Stimulated activated naive CD8-positive, alpha-beta T cell treated with anti-CD3 and anti-CD28 coated beads, Interleukin-15, Interleukin-2, amounts not matched to agents 100 ng/mL and 50 ng/mL, for 24 hours (primary cell): ENCODE measurements at regions not wholly inside any gene's neighbourhood (a gene's known extent, or its start where the extent isn't known, plus 50 kb on each side); places are given as distances from the start of the nearest gene placed in this dataset.
"Not testable (repeated sequence)": the region's sequence is repeated elsewhere in the genome, so short reads cannot be mapped to it uniquely, and the experiment has no call there.

Experiments used
- H3K27ac Mint-ChIP-seq: one replicate; pipeline ENCODE4 v1.8.0; 2021; ENCODE audit warnings: mild to moderate bottlenecking, mixed read lengths
- H3K27me3 Mint-ChIP-seq: one replicate; pipeline ENCODE4 v1.8.0; 2021; ENCODE audit warnings: mixed read lengths
- H3K36me3 Mint-ChIP-seq: one replicate; pipeline ENCODE4 v1.8.0; 2021; ENCODE audit warnings: low read depth, mixed read lengths
- H3K4me1 Mint-ChIP-seq: one replicate; pipeline ENCODE4 v1.8.0; 2021; ENCODE audit warnings: low read depth, mixed read lengths
- H3K4me3 Mint-ChIP-seq: one replicate; pipeline ENCODE4 v1.8.0; 2021; ENCODE audit warnings: mild to moderate bottlenecking, mixed read lengths
- H3K9me3 Mint-ChIP-seq: one replicate; pipeline ENCODE4 v1.8.0; 2021; ENCODE audit warnings: mixed read lengths

DNA sequence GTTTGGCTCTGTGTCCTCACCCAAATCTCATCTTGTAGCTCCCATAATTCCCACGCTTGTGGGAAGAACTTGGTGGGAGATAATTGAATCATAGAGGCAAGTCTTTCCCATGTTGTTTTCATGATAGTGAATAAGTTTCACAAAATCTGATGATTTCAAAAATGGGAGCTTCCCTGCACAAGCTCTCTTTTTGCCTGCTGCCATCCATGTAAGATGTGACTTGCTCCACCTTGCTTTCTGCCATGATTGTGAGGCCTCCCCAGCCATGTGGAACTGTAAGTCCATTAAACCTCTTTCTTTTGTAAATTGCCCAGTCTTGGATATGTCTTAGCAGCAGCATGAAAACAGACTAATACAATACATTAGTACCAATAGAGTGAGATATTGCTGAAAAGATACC lies 154.9 kb downstream of the DUSP10 start:
- not testable (repeated sequence) for H3K4me3 Mint-ChIP-seq

DNA sequence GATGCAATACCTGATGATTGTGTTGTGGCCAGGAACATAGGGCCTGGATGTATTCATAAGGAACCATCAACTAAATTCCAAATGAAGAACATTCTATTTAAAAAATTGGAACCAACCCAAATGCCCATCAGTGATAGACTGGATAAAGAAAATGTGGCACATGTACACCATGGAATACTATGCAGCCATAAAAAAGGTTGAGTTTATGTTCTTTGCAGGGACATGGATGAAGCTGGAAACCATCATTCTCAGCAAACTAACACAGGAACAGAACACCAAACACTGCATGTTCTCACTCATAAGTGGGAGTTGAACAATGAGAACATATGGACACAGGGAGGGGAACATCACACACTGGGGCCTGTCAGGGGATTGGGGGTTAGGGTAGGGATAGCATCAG lies 150.6 kb downstream of the DUSP10 start:
- H3K36me3 Mint-ChIP-seq, H3K27ac Mint-ChIP-seq, H3K4me3 Mint-ChIP-seq, H3K4me1 Mint-ChIP-seq, H3K27me3 Mint-ChIP-seq: not testable (repeated sequence)
- H3K9me3 Mint-ChIP-seq, result peaks cover 11% of the 10 kb centered on the region

More for the DNA sequence above, 154.9 kb downstream of the DUSP10 start:
- H3K4me1 Mint-ChIP-seq, H3K27ac Mint-ChIP-seq, H3K36me3 Mint-ChIP-seq, H3K27me3 Mint-ChIP-seq: not testable (repeated sequence)
- peaks cover 11% of the 10 kb centered on the region for H3K9me3 Mint-ChIP-seq

DNA sequence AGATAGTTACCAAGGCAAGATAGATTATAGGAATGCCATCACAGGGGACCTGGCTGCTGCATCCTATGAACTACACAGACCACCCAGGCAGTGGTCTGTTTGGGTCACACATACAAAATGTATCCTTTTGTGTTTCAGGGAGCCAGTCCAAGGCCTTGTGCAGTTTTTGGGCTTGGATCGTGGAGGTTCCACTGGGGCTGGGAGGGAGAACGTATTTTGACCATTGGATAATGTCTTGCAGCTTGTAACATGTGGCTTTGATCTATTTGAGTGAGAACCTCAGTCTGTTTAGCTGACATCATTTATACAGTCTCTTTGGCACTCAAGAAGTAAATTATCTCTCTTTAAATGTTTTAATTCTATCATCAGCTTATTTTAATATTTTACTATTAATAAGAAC lies 147.3 kb downstream of the DUSP10 start:
- Mint-ChIP-seq H3K4me1 (no peaks in the 10 kb centered on the region), H3K27me3 (no peaks in the 10 kb centered on the region), H3K9me3 (no peaks in the 10 kb centered on the region), H3K36me3 (no peaks in the 10 kb centered on the region), H3K27ac (no peak overlapping the region), H3K4me3 (no peak overlapping the region)

DNA sequence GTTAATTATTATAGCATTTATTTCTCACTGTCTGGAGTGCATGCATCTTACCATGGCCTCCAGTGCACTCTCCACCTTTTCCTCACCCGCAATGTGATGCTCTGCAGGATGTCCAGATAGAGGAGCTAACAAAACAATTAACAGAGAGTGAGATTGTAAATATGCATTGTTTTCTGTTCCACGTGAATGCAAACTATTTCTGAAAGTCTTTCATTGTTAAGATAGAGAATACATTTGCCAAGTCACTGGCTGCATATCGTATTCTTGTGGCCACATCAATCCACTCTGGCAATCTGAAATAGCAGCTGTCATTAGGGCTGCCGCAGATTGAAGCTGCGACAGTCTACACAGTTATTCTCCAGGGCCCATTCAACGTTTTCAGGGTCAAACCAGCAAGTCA lies 143.8 kb downstream of the DUSP10 start:
- Mint-ChIP-seq H3K4me1 (no peaks in the 10 kb centered on the region), H3K4me3 (no peak overlapping the region), H3K9me3 (no peaks in the 10 kb centered on the region), H3K36me3 (no peaks in the 10 kb centered on the region), H3K27me3 (peaks cover 4% of the 10 kb centered on the region), H3K27ac (no peak overlapping the region)

DNA sequence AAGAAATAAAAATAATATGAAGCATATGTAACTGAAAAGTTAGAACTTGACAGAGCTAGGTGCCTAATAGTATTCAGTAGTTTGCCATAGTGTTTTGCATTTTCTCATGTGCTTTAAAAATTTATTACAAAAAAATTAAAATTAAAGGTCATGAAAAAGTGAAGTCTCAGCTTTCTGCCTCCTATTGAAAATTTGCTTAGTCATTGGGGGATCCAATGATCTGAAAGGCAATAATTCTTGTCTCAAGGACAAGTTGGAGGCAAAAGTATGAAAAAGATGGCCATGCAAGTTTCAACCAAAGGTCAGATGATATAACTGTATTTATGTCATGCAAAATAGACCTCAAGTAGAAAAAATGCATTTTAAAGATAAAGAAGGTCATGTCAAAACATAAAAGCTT lies 140.7 kb downstream of the DUSP10 start:
- Mint-ChIP-seq H3K36me3 (no peaks in the 10 kb centered on the region), H3K27me3 (peaks cover 4% of the 10 kb centered on the region), H3K4me1 (no peaks in the 10 kb centered on the region), H3K4me3 (no peak overlapping the region), H3K27ac (no peak overlapping the region), H3K9me3 (no peaks in the 10 kb centered on the region)

DNA sequence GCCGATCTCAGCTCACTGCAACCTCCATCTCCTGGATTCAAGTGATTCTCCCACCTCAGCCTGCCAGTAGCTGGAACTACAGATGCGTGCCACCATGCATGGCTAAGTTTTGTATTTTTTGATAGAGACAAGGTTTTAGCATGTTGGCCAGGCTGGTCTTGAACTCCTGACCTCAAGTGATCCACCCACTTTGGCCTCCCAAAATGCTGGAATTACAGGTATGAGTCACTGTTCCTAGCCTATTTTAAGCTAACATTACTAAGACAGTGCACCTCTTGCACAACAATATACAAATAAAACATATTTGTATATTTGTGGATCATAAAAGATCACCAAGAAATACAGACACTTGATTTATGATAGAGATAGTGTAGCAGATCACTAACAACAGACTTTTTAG lies 139.1 kb downstream of the DUSP10 start:
- no peaks in the 10 kb centered on the region for H3K9me3 Mint-ChIP-seq
- peaks cover 4% of the 10 kb centered on the region for H3K27me3 Mint-ChIP-seq
- no peaks in the 10 kb centered on the region for H3K36me3 Mint-ChIP-seq
- no peak overlapping the region for H3K4me3 Mint-ChIP-seq
- H3K27ac Mint-ChIP-seq, result no peak overlapping the region
- H3K4me1 Mint-ChIP-seq, result no peaks in the 10 kb centered on the region

DNA sequence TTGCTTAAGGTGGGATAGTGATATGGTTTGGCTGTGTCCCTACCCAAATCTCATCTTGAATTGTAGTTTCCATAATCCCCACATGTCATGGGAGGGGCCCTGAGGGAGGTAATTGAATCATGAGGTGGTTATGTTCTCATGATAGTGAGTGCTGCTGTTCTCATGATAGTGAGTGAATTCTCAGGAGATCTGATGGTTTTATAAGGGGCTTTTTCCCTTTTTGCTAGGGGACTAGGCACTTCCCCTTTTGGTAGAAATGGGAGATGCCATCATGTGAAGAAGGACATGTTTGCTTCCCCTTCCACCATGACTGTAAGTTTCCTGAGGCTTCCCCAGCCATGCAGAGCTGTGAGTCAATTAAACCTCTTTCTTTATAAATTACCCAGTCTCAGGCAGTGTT lies 137.5 kb downstream of the DUSP10 start:
- H3K36me3 Mint-ChIP-seq, H3K9me3 Mint-ChIP-seq, H3K4me1 Mint-ChIP-seq, H3K4me3 Mint-ChIP-seq, H3K27me3 Mint-ChIP-seq, H3K27ac Mint-ChIP-seq: not testable (repeated sequence)

DNA sequence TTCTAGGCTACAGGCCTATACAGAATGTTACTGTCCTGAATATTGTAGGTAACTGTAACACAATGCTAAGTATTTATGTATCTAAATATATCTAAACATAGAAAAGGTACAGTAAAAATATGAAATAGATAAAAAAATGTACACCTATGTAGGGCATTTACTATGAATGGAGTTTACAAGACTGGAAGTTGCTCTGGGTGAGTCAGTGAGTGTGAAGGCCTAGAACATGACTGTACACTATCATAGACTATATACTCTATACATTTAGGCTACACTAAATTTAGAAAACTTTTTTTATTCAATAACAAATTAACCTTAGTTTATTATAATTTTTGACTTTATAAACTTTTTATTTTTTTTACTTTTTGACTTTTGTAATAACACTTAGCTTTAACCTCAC lies 136.9 kb downstream of the DUSP10 start:
- H3K27me3 Mint-ChIP-seq, result peaks cover 4% of the 10 kb centered on the region
- H3K27ac Mint-ChIP-seq, result no peak overlapping the region
- no peaks in the 10 kb centered on the region for H3K4me1 Mint-ChIP-seq
- H3K36me3 Mint-ChIP-seq, result no peaks in the 10 kb centered on the region
- no peak overlapping the region for H3K4me3 Mint-ChIP-seq
- no peaks in the 10 kb centered on the region for H3K9me3 Mint-ChIP-seq

DNA sequence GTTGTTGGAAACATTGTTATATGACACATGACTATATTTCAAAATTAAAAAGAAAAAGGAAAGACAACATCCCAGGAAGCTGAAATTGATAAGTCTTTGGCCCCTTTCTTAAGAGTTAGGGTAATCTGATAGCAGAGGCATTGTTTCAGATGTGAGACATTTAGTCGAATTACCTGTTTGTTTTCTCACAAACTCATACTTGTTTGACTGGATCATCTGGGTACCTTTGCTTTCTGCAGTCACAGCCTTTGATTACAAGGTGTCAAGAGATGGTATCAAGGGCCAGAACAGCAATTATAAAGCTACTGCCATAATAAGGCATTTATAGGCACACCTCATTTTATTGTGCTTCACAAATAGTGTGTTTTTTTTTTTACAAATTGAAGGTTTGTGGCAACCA lies 136.3 kb downstream of the DUSP10 start:
- no peak overlapping the region for H3K4me3 Mint-ChIP-seq
- no peaks in the 10 kb centered on the region for H3K36me3 Mint-ChIP-seq
- H3K4me1 Mint-ChIP-seq, result no peaks in the 10 kb centered on the region
- no peaks in the 10 kb centered on the region for H3K9me3 Mint-ChIP-seq
- H3K27me3 Mint-ChIP-seq, result peaks cover 1% of the 10 kb centered on the region
- no peak overlapping the region for H3K27ac Mint-ChIP-seq

DNA sequence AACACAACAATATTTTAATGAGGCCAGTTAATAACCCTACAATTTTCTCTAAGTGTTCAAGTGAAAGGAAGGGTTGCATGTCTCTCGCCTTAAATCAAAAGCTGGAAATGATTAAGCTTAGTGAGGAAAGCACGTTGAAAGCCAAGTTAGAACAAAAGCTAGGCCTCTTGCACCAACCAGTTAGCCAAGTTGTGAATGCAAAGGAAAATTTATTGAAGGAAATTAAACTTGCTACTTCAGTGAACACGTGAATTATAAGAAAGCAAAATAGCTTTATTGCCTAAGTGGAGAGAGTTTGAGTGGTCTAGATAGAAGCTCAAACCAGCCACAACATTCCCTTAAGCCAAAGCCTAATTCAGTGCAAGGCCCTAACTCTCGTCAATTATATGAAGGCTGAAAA lies 135.6 kb downstream of the DUSP10 start:
- Mint-ChIP-seq H3K4me3 (no peak overlapping the region), H3K27ac (no peak overlapping the region), H3K4me1 (no peaks in the 10 kb centered on the region)

DNA sequence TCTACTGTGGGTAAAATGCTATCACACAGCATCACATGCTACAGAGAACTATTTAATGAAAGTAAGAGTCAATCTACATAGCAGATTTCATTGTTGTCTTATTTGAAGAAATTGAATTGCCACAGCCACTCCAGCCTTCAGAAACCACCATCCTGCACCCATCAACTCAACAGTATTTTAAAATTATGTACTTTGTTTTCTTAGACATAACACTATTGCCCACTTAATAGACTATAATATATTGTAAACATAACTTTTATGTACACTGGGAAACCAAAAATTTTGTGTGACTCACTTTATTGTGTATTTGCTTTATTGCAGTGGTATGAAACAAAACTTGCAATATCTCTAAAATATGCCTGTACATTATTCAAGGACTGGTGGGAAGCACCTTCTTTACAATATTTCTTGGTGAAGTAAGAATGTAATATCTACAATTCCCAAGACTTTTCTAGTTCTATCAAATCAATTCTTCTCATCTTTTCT lies 133.0 kb downstream of the DUSP10 start:
- no peak overlapping the region for H3K4me3 Mint-ChIP-seq
- H3K27me3 Mint-ChIP-seq, result no peaks in the 10 kb centered on the region
- H3K27ac Mint-ChIP-seq, result no peak overlapping the region
- H3K9me3 Mint-ChIP-seq, result no peaks in the 10 kb centered on the region
- no peaks in the 10 kb centered on the region for H3K4me1 Mint-ChIP-seq
- H3K36me3 Mint-ChIP-seq, result no peaks in the 10 kb centered on the region

More for the DNA sequence above, 135.6 kb downstream of the DUSP10 start:
- Mint-ChIP-seq H3K27me3 (no peaks in the 10 kb centered on the region), H3K36me3 (no peaks in the 10 kb centered on the region), H3K9me3 (no peaks in the 10 kb centered on the region)

DNA sequence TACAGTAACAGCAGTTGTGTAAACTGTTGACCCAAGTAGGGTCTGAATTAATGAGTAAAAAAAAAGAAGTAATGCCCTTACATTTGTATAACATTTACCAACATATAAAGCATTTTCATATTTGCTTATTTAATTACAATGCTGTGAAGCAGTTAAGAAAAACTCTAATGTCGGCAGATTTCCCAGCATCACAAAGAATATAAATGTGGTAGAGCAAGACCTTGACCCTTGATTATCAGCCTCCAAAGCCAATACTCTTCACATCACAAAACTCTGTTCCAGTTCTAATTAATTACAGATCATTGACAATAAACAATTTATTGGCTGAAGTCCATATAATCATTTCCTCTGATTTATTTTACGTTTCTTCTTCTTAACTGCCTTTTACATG lies 130.2 kb downstream of the DUSP10 start:
- Mint-ChIP-seq H3K4me3 (no peak overlapping the region), H3K27ac (no peak overlapping the region), H3K27me3 (no peaks in the 10 kb centered on the region), H3K9me3 (no peaks in the 10 kb centered on the region), H3K36me3 (no peaks in the 10 kb centered on the region), H3K4me1 (no peaks in the 10 kb centered on the region)

DNA sequence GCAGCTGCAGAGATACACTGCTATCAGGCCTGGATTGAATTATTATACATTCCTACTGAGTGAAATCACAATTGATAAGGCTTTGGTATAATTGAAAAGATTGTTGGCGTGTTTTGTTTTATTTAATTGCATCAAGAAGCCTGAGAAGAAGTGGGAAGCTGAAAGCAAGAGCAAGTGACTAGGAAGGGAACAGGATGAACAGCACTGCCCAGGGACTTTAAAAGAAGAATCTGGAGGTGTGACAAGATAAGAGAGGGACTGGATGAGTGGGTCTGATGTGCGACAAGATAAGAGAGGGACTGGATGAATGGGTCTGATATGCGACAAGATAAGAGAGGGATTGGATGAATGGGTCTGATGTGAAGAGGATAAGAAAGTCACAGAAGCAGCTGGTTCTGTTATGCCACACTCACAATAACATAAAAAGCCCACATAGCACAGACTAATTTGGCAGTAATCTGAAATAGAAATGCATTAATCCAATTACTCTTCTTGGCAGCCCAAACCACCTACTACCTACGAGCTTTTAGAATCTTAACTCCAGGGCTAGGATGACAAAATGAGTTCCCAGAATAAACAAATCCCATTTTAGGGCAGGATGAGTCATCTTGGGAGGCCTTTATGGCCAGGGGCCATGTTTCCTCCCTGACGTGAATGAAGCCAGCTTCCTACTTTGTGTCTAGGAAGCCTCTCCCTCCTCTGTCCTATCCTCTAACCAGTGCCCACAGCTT lies 129.7 kb downstream of the DUSP10 start:
- Mint-ChIP-seq H3K27ac (no peak overlapping the region), H3K9me3 (no peaks in the 10 kb centered on the region), H3K4me3 (no peak overlapping the region), H3K36me3 (no peaks in the 10 kb centered on the region), H3K4me1 (no peaks in the 10 kb centered on the region), H3K27me3 (no peaks in the 10 kb centered on the region)

DNA sequence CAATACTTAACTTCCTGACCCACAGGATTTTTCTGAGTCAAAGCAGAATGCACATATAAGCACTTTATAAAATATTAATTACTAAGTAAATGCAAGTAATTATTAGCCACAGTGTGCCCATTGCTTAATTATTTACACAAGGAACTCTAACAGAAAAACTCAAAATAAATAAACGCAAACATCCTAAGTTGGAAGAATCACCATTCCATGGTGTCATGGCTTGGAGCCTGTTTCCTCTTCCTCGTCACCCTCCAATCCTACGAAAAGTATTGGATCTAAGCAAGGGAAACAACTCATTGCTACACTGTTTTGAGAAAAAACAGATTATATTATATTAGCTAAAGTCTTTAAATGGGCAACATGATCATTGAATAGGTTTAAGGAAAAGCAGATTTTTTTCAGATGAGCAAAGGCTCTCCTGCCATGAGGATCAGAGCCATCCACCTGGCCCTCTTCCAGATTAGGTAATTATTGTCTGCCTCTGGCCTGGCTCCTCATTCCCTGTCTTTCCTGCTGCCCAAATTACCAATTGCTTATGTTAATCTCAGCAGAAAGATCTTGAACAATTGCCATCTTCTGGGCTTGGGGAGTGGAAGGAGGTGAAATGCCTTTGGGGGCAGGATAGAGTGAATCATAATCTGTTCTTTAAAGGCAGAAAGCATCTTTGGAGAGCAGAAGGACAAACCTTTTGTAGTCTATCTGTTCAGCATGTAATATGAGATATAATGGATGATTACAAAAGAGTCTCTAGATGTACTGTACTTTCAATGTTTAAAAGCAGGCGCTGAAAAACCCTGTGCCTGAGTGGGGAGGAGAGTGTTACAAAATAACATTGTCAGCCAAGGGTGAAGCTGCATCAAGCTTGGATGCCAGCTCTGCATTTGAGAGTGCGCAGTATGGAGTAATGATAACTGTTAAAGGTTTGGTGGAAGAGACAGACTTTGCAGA lies 121.2 kb downstream of the DUSP10 start:
- Mint-ChIP-seq H3K36me3 (no peaks in the 10 kb centered on the region), H3K27ac (no peak overlapping the region), H3K9me3 (no peaks in the 10 kb centered on the region), H3K27me3 (peaks cover 8% of the 10 kb centered on the region), H3K4me3 (no peak overlapping the region), H3K4me1 (no peaks in the 10 kb centered on the region)

DNA sequence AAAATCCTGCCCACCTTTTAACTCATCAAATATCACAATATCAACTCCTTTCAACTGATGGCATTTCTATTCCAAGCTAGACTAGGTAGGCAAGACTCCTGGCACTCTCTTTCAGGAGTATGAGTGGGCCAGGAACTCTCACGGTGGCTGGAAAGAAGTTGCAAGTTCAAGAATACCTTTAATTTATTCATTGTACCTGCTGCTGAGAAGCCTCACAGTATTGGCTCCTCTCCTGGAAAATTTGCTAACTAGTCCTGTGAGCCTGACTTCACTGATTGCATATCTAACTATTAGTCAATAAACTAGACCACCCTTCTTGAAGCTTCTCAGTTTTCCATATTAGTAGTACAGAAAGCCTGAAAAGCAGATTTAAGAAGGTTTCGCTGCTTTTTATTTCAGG lies 120.2 kb downstream of the DUSP10 start:
- Mint-ChIP-seq H3K4me1 (no peaks in the 10 kb centered on the region), H3K27ac (no peak overlapping the region), H3K27me3 (peaks cover 8% of the 10 kb centered on the region), H3K4me3 (no peak overlapping the region), H3K36me3 (no peaks in the 10 kb centered on the region), H3K9me3 (no peaks in the 10 kb centered on the region)
